HFFc6 (cell line): ENCODE measurements at regions not wholly inside any gene's neighbourhood (a gene's known extent, or its start where the extent isn't known, plus 50 kb on each side); places are given as distances from the start of the nearest gene placed in this dataset.

Experiments used
- DNase-seq: peaks from one replicate; pipeline ENCODE4 v3.0.0-alpha.2; 2018
- H3K27ac Mint-ChIP-seq: 2 replicates; pipeline ENCODE4 v1.8.0; 2020; ENCODE audit warnings: mild to moderate bottlenecking, mixed read lengths
- H3K27me3 Mint-ChIP-seq: 2 replicates; pipeline ENCODE4 v1.8.0; 2021; ENCODE audit warnings: mild to moderate bottlenecking, moderate library complexity, mixed read lengths; ENCODE audit not compliant: insufficient read depth
- H3K36me3 Mint-ChIP-seq: 2 replicates; pipeline ENCODE4 v1.8.0; 2021; ENCODE audit warnings: low read depth, mixed read lengths
- H3K4me1 Mint-ChIP-seq: 2 replicates; pipeline ENCODE4 v1.8.0; 2020; ENCODE audit warnings: low read depth, mixed read lengths
- H3K4me3 Mint-ChIP-seq: 2 replicates; pipeline ENCODE4 v1.8.0; 2020; ENCODE audit warnings: mild to moderate bottlenecking, moderate library complexity, mixed read lengths
- H3K9me3 Mint-ChIP-seq: 2 replicates; pipeline ENCODE4 v1.8.0; 2020; ENCODE audit warnings: mild to moderate bottlenecking, mixed read lengths
- TF ChIP-seq, protein P1 (sequence below): fragments of 200-600 bp; sonication (generic); IDR thresholded peaks from 2 replicates; pipeline ENCODE4 v1.5.0; 2021; ENCODE audit warnings: antibody characterized with exemption, mild to moderate bottlenecking

- Mint-ChIP-seq H3K4me1 (no peaks in the 10 kb centered on the region), H3K4me3 (no peak overlapping the region), H3K9me3 (peaks cover 16% of the 10 kb centered on the region; the same call in 1 of the 2 replicates), H3K27ac (no peak overlapping the region), H3K36me3 (no peaks in the 10 kb centered on the region), H3K27me3 (no peaks in the 10 kb centered on the region)
- DNase-seq, result no peak
- TF ChIP-seq, protein P1, sequence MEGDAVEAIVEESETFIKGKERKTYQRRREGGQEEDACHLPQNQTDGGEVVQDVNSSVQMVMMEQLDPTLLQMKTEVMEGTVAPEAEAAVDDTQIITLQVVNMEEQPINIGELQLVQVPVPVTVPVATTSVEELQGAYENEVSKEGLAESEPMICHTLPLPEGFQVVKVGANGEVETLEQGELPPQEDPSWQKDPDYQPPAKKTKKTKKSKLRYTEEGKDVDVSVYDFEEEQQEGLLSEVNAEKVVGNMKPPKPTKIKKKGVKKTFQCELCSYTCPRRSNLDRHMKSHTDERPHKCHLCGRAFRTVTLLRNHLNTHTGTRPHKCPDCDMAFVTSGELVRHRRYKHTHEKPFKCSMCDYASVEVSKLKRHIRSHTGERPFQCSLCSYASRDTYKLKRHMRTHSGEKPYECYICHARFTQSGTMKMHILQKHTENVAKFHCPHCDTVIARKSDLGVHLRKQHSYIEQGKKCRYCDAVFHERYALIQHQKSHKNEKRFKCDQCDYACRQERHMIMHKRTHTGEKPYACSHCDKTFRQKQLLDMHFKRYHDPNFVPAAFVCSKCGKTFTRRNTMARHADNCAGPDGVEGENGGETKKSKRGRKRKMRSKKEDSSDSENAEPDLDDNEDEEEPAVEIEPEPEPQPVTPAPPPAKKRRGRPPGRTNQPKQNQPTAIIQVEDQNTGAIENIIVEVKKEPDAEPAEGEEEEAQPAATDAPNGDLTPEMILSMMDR, result no peak
Measured at GRCh38 chr14:70269582-70269981, 80.8 kb upstream of the SLC8A3 start.

DNA sequence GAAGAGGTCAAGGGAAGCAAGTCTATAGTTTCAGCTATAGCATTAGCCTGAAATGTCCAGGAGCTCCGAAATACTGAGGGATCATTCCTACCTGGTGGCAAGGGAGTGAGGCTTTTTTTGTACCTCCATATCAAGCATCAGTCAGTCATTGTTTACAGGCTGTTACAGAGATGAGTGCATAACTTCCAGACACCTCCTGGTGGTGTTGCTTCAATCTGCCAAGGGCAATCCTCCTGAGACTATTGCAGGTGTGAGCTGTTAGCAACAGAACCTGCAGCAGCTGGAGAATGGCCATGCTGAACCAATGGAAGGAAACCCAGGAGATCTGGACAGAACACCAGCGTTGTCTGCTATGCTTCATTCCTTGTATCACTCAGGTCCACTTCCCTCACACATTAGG is 80.0 kb upstream of the SLC8A3 start:
- Mint-ChIP-seq H3K4me3 (no peak overlapping the region), H3K9me3 (peaks cover 16% of the 10 kb centered on the region; the same call in 1 of the 2 replicates), H3K27me3 (no peaks in the 10 kb centered on the region), H3K4me1 (no peaks in the 10 kb centered on the region), H3K36me3 (no peaks in the 10 kb centered on the region), H3K27ac (no peak overlapping the region)
- no peak for DNase-seq
- TF ChIP-seq, protein P1, result no peak

GRCh38 chr14:70266157-70266556 is 77.4 kb upstream of the SLC8A3 start:
- TF ChIP-seq, protein P1, result no peak
- no peak for DNase-seq
- Mint-ChIP-seq H3K9me3 (peaks cover 21% of the 10 kb centered on the region; the same call in 1 of the 2 replicates), H3K4me1 (no peaks in the 10 kb centered on the region), H3K36me3 (no peaks in the 10 kb centered on the region), H3K27ac (no peak overlapping the region), H3K27me3 (no peaks in the 10 kb centered on the region), H3K4me3 (no peak overlapping the region)

- no peaks in the 10 kb centered on the region for H3K27me3 Mint-ChIP-seq
Measured at GRCh38 chr14:70265422-70265821, 76.7 kb upstream of the SLC8A3 start.

DNA sequence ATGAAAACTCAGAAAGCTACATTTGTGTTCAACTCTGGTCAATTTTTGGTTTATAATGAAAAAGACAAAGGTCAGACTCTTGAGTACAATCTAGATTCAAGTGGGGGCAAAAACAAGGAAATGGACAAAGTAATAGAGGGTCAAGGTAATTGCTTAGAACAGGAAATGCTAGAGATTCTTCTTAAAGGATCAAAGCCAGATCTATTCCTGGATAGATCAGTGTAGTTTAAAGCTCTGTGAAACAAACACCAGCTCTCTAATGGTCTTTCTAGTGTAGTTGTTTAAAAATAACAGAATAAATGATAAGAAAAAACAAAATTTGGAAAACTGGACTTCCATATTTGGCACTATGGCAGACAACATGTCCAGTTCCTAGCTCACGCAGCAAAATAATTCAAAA is 70.7 kb upstream of the SLC8A3 start:
- Mint-ChIP-seq H3K36me3 (no peaks in the 10 kb centered on the region), H3K27ac (no peak overlapping the region), H3K4me3 (no peak overlapping the region), H3K4me1 (no peaks in the 10 kb centered on the region), H3K27me3 (peaks cover 7% of the 10 kb centered on the region), H3K9me3 (peaks cover 8% of the 10 kb centered on the region; the same call in 1 of the 2 replicates)
- TF ChIP-seq, protein P1, result no peak
- DNase-seq, result no peak

More at GRCh38 chr14:70265422-70265821, 76.7 kb upstream of the SLC8A3 start:
- H3K27ac Mint-ChIP-seq, result no peak overlapping the region
- H3K36me3 Mint-ChIP-seq, result no peaks in the 10 kb centered on the region
- no peaks in the 10 kb centered on the region for H3K4me1 Mint-ChIP-seq
- H3K4me3 Mint-ChIP-seq, result peak overlapping the region; percentile 65; the same call in 1 of the 2 replicates
- DNase-seq, result no peak
- TF ChIP-seq, protein P1, result no peak
- peaks cover 21% of the 10 kb centered on the region; the same call in 1 of the 2 replicates for H3K9me3 Mint-ChIP-seq

DNA sequence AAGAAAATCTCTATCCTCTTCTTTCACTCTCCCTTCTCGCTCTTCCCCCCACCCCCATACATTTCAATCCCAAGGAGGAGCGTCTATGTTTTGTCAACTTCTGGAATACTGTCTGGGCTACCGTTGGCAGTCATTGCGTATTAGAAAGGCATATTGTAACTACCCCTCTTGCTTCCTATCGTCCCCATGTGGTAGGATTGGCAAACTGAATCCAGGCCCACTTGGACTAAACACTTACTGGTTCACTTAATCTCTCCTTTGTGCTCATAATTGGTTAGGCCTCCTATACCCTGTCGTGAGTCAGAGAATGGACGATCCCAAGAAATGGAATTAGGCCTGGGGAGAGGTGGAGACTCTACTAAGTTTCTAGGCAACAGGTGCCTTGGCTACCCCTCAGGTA is 68.8 kb upstream of the SLC8A3 start:
- H3K9me3 Mint-ChIP-seq, result 0 out of 2 replicates have a peak, but pooled peaks cover 3% of the 10 kb centered on the region
- DNase-seq, result no peak

More for the DNA sequence above, 68.8 kb upstream of the SLC8A3 start:
- TF ChIP-seq, protein P1, result peak; percentile 43
- H3K36me3 Mint-ChIP-seq, result no peaks in the 10 kb centered on the region
- H3K4me1 Mint-ChIP-seq, result no peaks in the 10 kb centered on the region
- no peak overlapping the region for H3K27ac Mint-ChIP-seq
- H3K4me3 Mint-ChIP-seq, result no peak overlapping the region
- H3K27me3 Mint-ChIP-seq, result peaks cover 7% of the 10 kb centered on the region
